WTC11 (cell line): ENCODE measurements at regions not wholly inside any gene's neighbourhood (a gene's known extent, or its start where the extent isn't known, plus 50 kb on each side); places are given as distances from the start of the nearest gene placed in this dataset.

ENCODE experiments used
- ATAC-seq: fragments of 200-7000 bp; cut with Tn5 transposase; 2 replicates; pipeline ENCODE4 v1.10.0; 2021; ENCODE audit warnings: mild to moderate bottlenecking, moderate library complexity
- CTCF ChIA-PET: fragments of 300-600 bp; sonication (Branson Sonifier 250); formaldehyde crosslinking; loops from one replicate; lab custom pipeline; 2021; ENCODE audit warnings: antibody characterized with exemption; lab: Charles Lee
- POLR2A ChIA-PET: fragments of 350-600 bp; sonication (Branson Sonifier 250); formaldehyde crosslinking; loops from one replicate; lab custom pipeline; 2021; ENCODE audit warnings: antibody characterized with exemption; lab: Charles Lee
- DNase-seq: peaks from one replicate; pipeline ENCODE4 v3.0.0; 2021; ENCODE audit warnings: low spot score
- H3K27ac Mint-ChIP-seq: 2 replicates; pipeline ENCODE4 v1.8.0; 2021; ENCODE audit warnings: mixed read lengths
- H3K27me3 Mint-ChIP-seq: 2 replicates; pipeline ENCODE4 v1.8.0; 2021; ENCODE audit warnings: low read depth, mild to moderate bottlenecking, moderate library complexity, mixed read lengths
- H3K36me3 Mint-ChIP-seq: 2 replicates; pipeline ENCODE4 v1.8.0; 2021; ENCODE audit warnings: mixed read lengths
- H3K4me1 Mint-ChIP-seq: 2 replicates; pipeline ENCODE4 v1.8.0; 2022; ENCODE audit warnings: mixed read lengths
- H3K4me3 Mint-ChIP-seq: 2 replicates; pipeline ENCODE4 v1.8.0; 2021; ENCODE audit warnings: mild to moderate bottlenecking, moderate library complexity, mixed read lengths
- H3K9me3 Mint-ChIP-seq: 2 replicates; pipeline ENCODE4 v1.8.0; 2021; ENCODE audit warnings: mixed read lengths
- AR ChIP-seq: fragments of 250-450 bp; sonication (Bioruptor Pico); IDR thresholded peaks from 2 replicates; pipeline ENCODE4 v1.9.0; 2021; ENCODE audit warnings: mild to moderate bottlenecking
- ATF6 ChIP-seq: sonication (generic); formaldehyde crosslinking; IDR thresholded peaks from 2 replicates; pipeline ENCODE4 v1.8.1; 2023; ENCODE audit warnings: mild to moderate bottlenecking, missing genetic modification reagents
- CTCF ChIP-seq: fragments of 200-600 bp; IDR thresholded peaks from 2 replicates; pipeline ENCODE4 v1.8.0; 2022; ENCODE audit warnings: antibody characterized with exemption
- ESRRA ChIP-seq: sonication (generic); formaldehyde crosslinking; IDR thresholded peaks from 2 replicates; pipeline ENCODE4 v1.8.1; 2022; ENCODE audit warnings: mild to moderate bottlenecking, missing genetic modification reagents, borderline replicate concordance
- FOXP4 ChIP-seq: sonication (generic); formaldehyde crosslinking; IDR thresholded peaks from 2 replicates; pipeline ENCODE4 v1.8.0; 2022; ENCODE audit warnings: mild to moderate bottlenecking, missing genetic modification reagents
- GRHL2 ChIP-seq: fragments of 250-450 bp; sonication (Bioruptor Pico); IDR thresholded peaks from 2 replicates; pipeline ENCODE4 v1.8.0; 2022; ENCODE audit warnings: mild to moderate bottlenecking, moderate library complexity; ENCODE audit not compliant: insufficient replicate concordance, severe bottlenecking
- IRF1 ChIP-seq: sonication (generic); formaldehyde crosslinking; IDR thresholded peaks from 2 replicates; pipeline ENCODE4 v1.8.0; 2023; ENCODE audit warnings: missing genetic modification reagents
- MLX ChIP-seq: sonication (generic); formaldehyde crosslinking; IDR thresholded peaks from 2 replicates; pipeline ENCODE4 v1.8.1; 2023; ENCODE audit warnings: mild to moderate bottlenecking, missing genetic modification reagents, moderate library complexity
- NFE2L1 ChIP-seq: sonication (generic); formaldehyde crosslinking; IDR thresholded peaks from 2 replicates; pipeline ENCODE4 v1.8.1; 2023; ENCODE audit warnings: missing genetic modification reagents
- NFYB ChIP-seq: sonication (generic); formaldehyde crosslinking; conservative IDR thresholded peaks from 2 replicates; pipeline ENCODE4 v1.8.0; 2022; ENCODE audit warnings: low read depth, missing genetic modification reagents
- PREB ChIP-seq: sonication (generic); formaldehyde crosslinking; IDR thresholded peaks from 2 replicates; pipeline ENCODE4 v1.8.1; 2022; ENCODE audit warnings: mild to moderate bottlenecking, missing genetic modification reagents, moderate library complexity, borderline replicate concordance
- TCF7 ChIP-seq: sonication (generic); formaldehyde crosslinking; IDR thresholded peaks from 2 replicates; pipeline ENCODE4 v1.8.0; 2022; ENCODE audit warnings: mild to moderate bottlenecking, low read depth, missing genetic modification reagents, moderate library complexity
- TEAD1 ChIP-seq: sonication (generic); formaldehyde crosslinking; IDR thresholded peaks from 2 replicates; pipeline ENCODE4 v1.8.0; 2022; ENCODE audit warnings: mild to moderate bottlenecking, missing genetic modification reagents
- TEAD4 ChIP-seq: sonication (generic); formaldehyde crosslinking; IDR thresholded peaks from 2 replicates; pipeline ENCODE4 v1.8.0; 2022; ENCODE audit warnings: mild to moderate bottlenecking, missing genetic modification reagents
- TP53 ChIP-seq: sonication (generic); formaldehyde crosslinking; IDR thresholded peaks from 2 replicates; pipeline ENCODE4 v1.8.1; 2023; ENCODE audit warnings: mild to moderate bottlenecking, missing genetic modification reagents
- USF1 ChIP-seq: sonication (generic); formaldehyde crosslinking; IDR thresholded peaks from 2 replicates; pipeline ENCODE4 v1.8.0; 2022; ENCODE audit warnings: mild to moderate bottlenecking, missing genetic modification reagents
- ZNF121 ChIP-seq: sonication (generic); formaldehyde crosslinking; IDR thresholded peaks from 2 replicates; pipeline ENCODE4 v1.8.0; 2023; ENCODE audit warnings: missing genetic modification reagents
- ZNF219 ChIP-seq: sonication (generic); formaldehyde crosslinking; IDR thresholded peaks from 2 replicates; pipeline ENCODE4 v1.8.0; 2023; ENCODE audit warnings: missing genetic modification reagents, mild to moderate bottlenecking, borderline replicate concordance
- ZNF425 ChIP-seq: fragments of 250-450 bp; sonication (Bioruptor Pico); conservative IDR thresholded peaks from 2 replicates; pipeline ENCODE4 v1.9.0; 2021; ENCODE audit warnings: mild to moderate bottlenecking
- ZNF671 ChIP-seq: fragments of 250-450 bp; sonication (Bioruptor Pico); IDR thresholded peaks from 2 replicates; pipeline ENCODE4 v1.8.0; 2021; ENCODE audit warnings: mild to moderate bottlenecking
- ZSCAN18 ChIP-seq: fragments of 250-450 bp; sonication (Bioruptor Pico); IDR thresholded peaks from 2 replicates; pipeline ENCODE4 v2.1.2; 2022; ENCODE audit warnings: mild to moderate bottlenecking, moderate library complexity

- TF ChIP-seq ZNF425 (CRISPR knock-in tag) (no peak), CTCF (no peak), TCF7 (no peak), ZNF671 (CRISPR knock-in tag) (no peak), USF1 (CRISPR knock-in tag) (no peak)
- TF ChIP-seq, all 79 proteins: peak for 0
These were observed 93.9 kb upstream of the CDH8 start (continued) for GRCh38 chr16:62130101-62130500.

- ATAC-seq, result no peak
- POLR2A ChIA-PET, result no interaction called here
- H3K27ac Mint-ChIP-seq, result no peak overlapping the region
- no peak for TF ChIP-seq PREB
- TF ChIP-seq FOXP4, result no peak
- TF ChIP-seq TEAD4 (CRISPR knock-in tag), result no peak
- TF ChIP-seq AR (CRISPR knock-in tag), result no peak
- no peak for TF ChIP-seq MLX (CRISPR knock-in tag)
- no peak for TF ChIP-seq NFYB (CRISPR knock-in tag)
- TF ChIP-seq ESRRA (CRISPR knock-in tag), result no peak
- TF ChIP-seq TEAD1 (CRISPR knock-in tag), result no peak
- no peak for TF ChIP-seq NFE2L1 (CRISPR knock-in tag)
- TF ChIP-seq IRF1 (CRISPR knock-in tag), result no peak
- TF ChIP-seq ZNF219 (CRISPR knock-in tag), result no peak
- TF ChIP-seq GRHL2 (CRISPR knock-in tag), result no peak
- TF ChIP-seq ZNF121 (CRISPR knock-in tag), result no peak
- TF ChIP-seq TP53 (CRISPR knock-in tag), result no peak
- TF ChIP-seq ATF6 (CRISPR knock-in tag), result no peak
- TF ChIP-seq ZSCAN18 (CRISPR knock-in tag), result no peak
These were observed 69.0 kb upstream of the CDH8 start for GRCh38 chr16:62105244-62105643.

More at GRCh38 chr16:62105244-62105643, 69.0 kb upstream of the CDH8 start:
- CTCF ChIA-PET, result interaction anchor here (1.5 kb wide), 1 partner anchor 27 kb away, joined by 7 read pairs; no protein-coding TSS in a partner anchor
- Mint-ChIP-seq H3K27me3 (no peaks in the 10 kb centered on the region), H3K4me1 (peaks cover 21% of the 10 kb centered on the region), H3K4me3 (no peak overlapping the region), H3K9me3 (peaks cover 32% of the 10 kb centered on the region), H3K36me3 (peaks cover 23% of the 10 kb centered on the region)
- no peak for DNase-seq
